Ectodermal cell (in vitro differentiated cells): ENCODE measurements at regions not wholly inside any gene's neighbourhood (a gene's known extent, or its start where the extent isn't known, plus 50 kb on each side); places are given as distances from the start of the nearest gene placed in this dataset.

Experiments used
- H3K27ac ChIP-seq: 2 replicates; pipeline ENCODE4 v1.7.0; 2013; ENCODE audit warnings: mild to moderate bottlenecking, low read depth, low read length; ENCODE audit not compliant: insufficient read depth, poor library complexity, severe bottlenecking
- H3K27me3 ChIP-seq: 2 replicates; pipeline ENCODE4 v1.7.0; 2013; ENCODE audit warnings: mild to moderate bottlenecking, low read length; ENCODE audit not compliant: insufficient read depth, control insufficient read depth, poor library complexity, severe bottlenecking
- H3K36me3 ChIP-seq: one replicate; pipeline ENCODE4 v1.7.0; 2013; ENCODE audit warnings: low read length; ENCODE audit not compliant: control insufficient read depth, insufficient read depth
- H3K4me1 ChIP-seq: one replicate; pipeline ENCODE4 v1.7.0; 2013; ENCODE audit warnings: low read length; ENCODE audit not compliant: control insufficient read depth, insufficient read depth
- H3K4me3 ChIP-seq: 2 replicates; pipeline ENCODE4 v1.7.0; 2013; ENCODE audit warnings: low read depth, low read length, control low read depth; ENCODE audit not compliant: insufficient read depth
- H3K9me3 ChIP-seq: 2 replicates; pipeline ENCODE4 v1.7.0; 2013; ENCODE audit warnings: mild to moderate bottlenecking, low read length, moderate library complexity; ENCODE audit not compliant: control insufficient read depth
- WGBS, 2 experiments: methylation state at CpG; one replicate each; pipeline ENCODE4 v1.1.7; 2013; ENCODE audit warnings: missing lambda C conversion rate in 2 of 2; 5-methylcytosine and 5-hydroxymethylcytosine counted together

DNA sequence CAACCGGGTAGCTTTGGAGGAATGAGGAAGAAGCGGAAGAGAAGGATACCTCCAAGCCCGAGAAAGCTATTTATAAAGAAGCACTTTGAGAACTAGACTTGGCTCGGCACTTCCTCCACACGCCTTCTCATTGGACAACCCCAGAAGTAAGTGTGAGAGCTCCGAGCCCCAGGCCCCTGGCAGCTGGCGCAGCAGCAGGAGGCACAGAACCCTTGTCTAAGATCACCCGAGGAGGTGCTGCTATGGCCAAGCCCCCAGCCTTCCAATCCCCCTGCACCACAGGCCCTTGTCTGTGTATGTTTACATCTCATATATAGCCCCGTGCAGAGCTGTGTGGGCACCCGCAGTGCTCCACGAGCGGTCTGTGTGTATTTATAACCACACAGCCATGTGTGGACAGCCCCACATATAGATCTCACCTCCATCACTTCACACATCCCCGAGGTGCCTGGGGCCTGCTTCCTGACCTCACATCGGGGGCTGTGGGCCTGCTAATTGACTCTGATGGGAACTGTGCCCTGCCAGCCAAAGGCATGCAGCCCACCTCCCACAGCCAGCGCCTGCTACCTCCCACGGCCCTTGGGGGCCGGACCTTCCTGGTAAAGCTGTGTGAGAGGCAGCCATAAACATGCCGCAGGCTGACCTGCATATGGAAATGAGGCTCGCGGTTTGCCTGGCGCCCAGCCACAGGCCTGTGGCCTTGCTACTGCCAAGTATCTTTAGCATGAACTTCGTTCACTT lies 96.1 kb downstream of the C17orf67 start:
- Histone ChIP-seq H3K27me3 (no peaks in the 10 kb centered on the region), H3K36me3 (no peaks in the 10 kb centered on the region), H3K27ac (no peak overlapping the region), H3K9me3 (no peaks in the 10 kb centered on the region), H3K4me1 (no peaks in the 10 kb centered on the region), H3K4me3 (no peak overlapping the region)
- WGBS, 2 experiments = 87 to 89% methylated on average over 22 of the region's 22 CpGs

DNA sequence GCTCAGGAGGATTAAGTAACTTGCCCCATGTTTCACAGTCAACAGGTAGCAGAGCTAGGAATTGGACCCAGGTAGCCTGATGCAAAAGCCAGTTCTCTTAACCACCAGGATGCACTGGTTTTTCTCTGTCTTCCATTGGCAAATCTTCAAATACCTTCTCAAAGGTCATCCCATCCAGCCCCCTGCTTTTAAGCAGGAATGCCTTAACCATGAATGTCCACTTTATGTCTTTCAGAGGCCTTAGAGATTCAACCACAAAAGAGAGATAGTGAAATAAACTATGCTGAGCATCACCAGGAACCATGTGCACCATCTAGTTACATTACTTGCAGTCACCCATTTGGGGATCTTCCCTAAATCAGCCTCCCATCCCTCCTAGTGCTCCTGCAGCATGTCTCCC lies 94.3 kb downstream of the C17orf67 start:
- Histone ChIP-seq H3K4me3 (no peak overlapping the region), H3K4me1 (no peaks in the 10 kb centered on the region), H3K27me3 (no peaks in the 10 kb centered on the region), H3K36me3 (no peaks in the 10 kb centered on the region), H3K27ac (no peak overlapping the region), H3K9me3 (no peaks in the 10 kb centered on the region)

DNA sequence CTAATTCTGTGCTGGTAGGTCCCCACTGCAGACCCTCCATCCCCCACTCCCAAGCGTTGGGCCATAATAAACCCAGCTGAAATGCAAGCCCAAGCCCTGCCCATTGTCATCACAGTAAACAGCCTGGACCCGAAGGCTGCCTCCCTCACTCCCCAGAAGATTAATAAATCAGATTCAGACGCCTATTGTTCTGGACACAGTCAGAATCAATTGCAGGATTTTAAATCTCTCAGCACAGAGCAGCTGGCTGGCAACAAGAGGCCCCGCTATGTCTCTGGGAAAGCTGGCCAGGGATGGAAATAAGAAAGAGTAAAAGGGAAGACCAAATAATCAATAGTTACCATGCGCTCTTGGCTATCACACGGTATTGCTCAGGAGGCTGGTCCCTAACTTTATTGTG lies 93.9 kb downstream of the C17orf67 start:
- no peaks in the 10 kb centered on the region for H3K4me1 ChIP-seq
- no peak overlapping the region for H3K4me3 ChIP-seq
- H3K27ac ChIP-seq = no peak overlapping the region
- no peaks in the 10 kb centered on the region for H3K9me3 ChIP-seq
- H3K36me3 ChIP-seq = no peaks in the 10 kb centered on the region
- WGBS, 2 experiments = 89% methylated on average over 6 of the region's 6 CpGs
- no peaks in the 10 kb centered on the region for H3K27me3 ChIP-seq

DNA sequence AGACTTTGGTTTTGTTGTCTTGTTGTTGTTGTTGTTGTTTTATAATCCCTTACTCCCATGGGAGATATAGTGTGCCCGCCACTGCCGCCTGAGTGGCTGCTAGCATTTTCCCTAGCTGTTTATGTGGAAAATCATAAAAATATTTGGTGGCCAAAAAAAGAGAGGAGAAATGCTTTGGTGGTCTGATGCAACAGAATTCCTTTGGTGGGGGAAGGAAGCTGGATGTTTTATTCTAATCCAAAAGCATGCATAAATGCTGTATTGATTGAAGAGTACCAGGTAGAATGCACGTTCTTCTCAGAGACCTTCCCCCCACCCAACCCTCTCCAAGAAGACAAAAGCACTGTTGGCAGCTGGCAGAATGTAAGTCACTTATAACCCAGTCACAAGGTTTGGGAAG lies 93.2 kb downstream of the C17orf67 start:
- no peaks in the 10 kb centered on the region for H3K27me3 ChIP-seq
- H3K36me3 ChIP-seq = no peaks in the 10 kb centered on the region
- H3K27ac ChIP-seq = no peak overlapping the region
- no peaks in the 10 kb centered on the region for H3K9me3 ChIP-seq
- H3K4me3 ChIP-seq = no peak overlapping the region
- WGBS, 2 experiments = 82 to 88% methylated on average over 3 of the region's 3 CpGs
- no peaks in the 10 kb centered on the region for H3K4me1 ChIP-seq
